ENCODE measurements at regions not wholly inside any gene's neighbourhood (a gene's known extent, or its start where the extent isn't known, plus 50 kb on each side); places are given as distances from the start of the nearest gene placed in this dataset.

DNA sequence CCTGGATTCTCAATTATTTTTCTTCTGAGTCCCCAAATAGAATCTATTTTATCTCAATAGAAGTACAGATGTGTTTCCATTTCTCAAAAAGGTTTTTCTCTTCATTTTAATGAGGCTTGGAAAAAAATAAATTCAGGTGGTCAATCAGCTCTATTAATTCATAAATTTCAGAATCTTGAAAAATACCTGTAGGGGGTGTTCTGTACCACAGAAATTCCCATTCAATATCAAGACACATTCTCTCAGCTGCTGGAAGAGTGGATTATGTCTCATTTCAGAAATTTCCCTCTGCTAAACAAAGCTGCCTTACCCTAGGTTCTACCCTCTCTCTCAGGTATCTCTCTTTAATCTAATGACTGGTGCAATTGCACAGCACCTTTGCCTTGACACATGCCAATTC, 1121.2 kb downstream of the SI start:
- Histone ChIP-seq H3K4me3 (replicated peaks in 1 of 3; ENCODE audit: low read depth in 2 of 3, low read length in 3 of 3) (no peak overlapping the region), H3K9me3 (replicated peaks in 1 of 2; ENCODE audit: control insufficient read depth in 1 of 2, insufficient read depth in 1 of 2, low read length in 2 of 2) (no peaks in the 10 kb centered on the region), H3K9ac (ENCODE audit: insufficient read depth, low read length, poor library complexity, severe bottlenecking) (no peak overlapping the region), H3K4me1 (ENCODE audit: control insufficient read depth in 1 of 2, insufficient read depth in 2 of 2, low read length in 2 of 2) (no peaks in the 10 kb centered on the region), H2AFZ (ENCODE audit: insufficient read depth, low read depth, low read length, poor library complexity, severe bottlenecking) (no peak overlapping the region), H3K4me2 (replicated peaks; ENCODE audit: extremely low read depth, low read length, poor library complexity, severe bottlenecking) (no peak overlapping the region), H3K27ac (ENCODE audit: low read depth in 1 of 2, low read length in 2 of 2) (no peak overlapping the region), H3K36me3 (replicated peaks in 1 of 2; ENCODE audit: control insufficient read depth in 1 of 2, insufficient read depth in 2 of 2, low read length in 2 of 2) (no peaks in the 10 kb centered on the region), H4K20me1 (ENCODE audit: insufficient read depth, low read length) (no peaks in the 10 kb centered on the region), H3K27me3 (ENCODE audit: control insufficient read depth in 2 of 2, insufficient read depth in 2 of 2, low read length in 2 of 2) (no peaks in the 10 kb centered on the region), H3K79me2 (ENCODE audit: insufficient read depth, low read length) (no peaks in the 10 kb centered on the region)
- intact Hi-C loops (cut with micrococcal nuclease): no loop called here
- Mint-ChIP-seq H3K27me3 (ENCODE audit: low read depth in 3 of 3) (no peaks in the 10 kb centered on the region), H3K36me3 (no peaks in the 10 kb centered on the region), H3K4me3 (no peak overlapping the region), H3K4me1 (no peaks in the 10 kb centered on the region), H3K27ac (no peak overlapping the region), H3K9me3 (peaks cover 0 to 7% (median 0%) of the 10 kb centered on the region in 7 donors)
- TF ChIP-seq, protein P1, sequence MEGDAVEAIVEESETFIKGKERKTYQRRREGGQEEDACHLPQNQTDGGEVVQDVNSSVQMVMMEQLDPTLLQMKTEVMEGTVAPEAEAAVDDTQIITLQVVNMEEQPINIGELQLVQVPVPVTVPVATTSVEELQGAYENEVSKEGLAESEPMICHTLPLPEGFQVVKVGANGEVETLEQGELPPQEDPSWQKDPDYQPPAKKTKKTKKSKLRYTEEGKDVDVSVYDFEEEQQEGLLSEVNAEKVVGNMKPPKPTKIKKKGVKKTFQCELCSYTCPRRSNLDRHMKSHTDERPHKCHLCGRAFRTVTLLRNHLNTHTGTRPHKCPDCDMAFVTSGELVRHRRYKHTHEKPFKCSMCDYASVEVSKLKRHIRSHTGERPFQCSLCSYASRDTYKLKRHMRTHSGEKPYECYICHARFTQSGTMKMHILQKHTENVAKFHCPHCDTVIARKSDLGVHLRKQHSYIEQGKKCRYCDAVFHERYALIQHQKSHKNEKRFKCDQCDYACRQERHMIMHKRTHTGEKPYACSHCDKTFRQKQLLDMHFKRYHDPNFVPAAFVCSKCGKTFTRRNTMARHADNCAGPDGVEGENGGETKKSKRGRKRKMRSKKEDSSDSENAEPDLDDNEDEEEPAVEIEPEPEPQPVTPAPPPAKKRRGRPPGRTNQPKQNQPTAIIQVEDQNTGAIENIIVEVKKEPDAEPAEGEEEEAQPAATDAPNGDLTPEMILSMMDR (IDR thresholded peaks at IDR 0.05): no peak
- DNase-seq: no peak

DNA sequence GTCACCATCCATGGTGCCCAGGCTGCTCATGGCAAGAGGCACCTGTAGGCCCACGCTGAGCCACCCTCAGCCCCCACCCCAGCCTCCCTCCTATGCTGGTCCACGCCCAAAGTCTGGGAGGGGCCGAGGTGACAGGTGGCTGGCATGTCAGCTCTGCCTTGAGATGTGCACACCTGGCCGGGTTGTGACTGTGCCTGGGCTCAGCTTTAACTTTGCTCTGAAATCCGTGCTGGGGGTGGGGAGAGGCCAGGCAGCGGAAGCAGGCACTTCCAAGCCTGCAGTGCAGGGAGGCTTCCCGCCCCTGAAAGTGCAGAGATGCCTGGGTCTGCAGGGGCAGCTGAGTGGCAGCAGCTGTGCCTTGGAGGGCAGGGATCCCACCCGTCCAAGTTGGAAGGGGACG, 1124.8 kb downstream of the SI start:
- Mint-ChIP-seq H3K4me3 (no peak overlapping the region), H3K9me3 (no peaks in the 10 kb centered on the region), H3K4me1 (no peaks in the 10 kb centered on the region), H3K27ac (no peak overlapping the region), H3K36me3 (no peaks in the 10 kb centered on the region), H3K27me3 (ENCODE audit: low read depth in 3 of 3) (no peaks in the 10 kb centered on the region)
- no peaks in the 10 kb centered on the region for H3K4me1 ChIP-seq (ENCODE audit: control insufficient read depth in 1 of 2, insufficient read depth in 2 of 2, low read length in 2 of 2)
- no peaks in the 10 kb centered on the region for H3K36me3 ChIP-seq (replicated peaks in 1 of 2; ENCODE audit: control insufficient read depth in 1 of 2, insufficient read depth in 2 of 2, low read length in 2 of 2)
- intact Hi-C loops (cut with micrococcal nuclease): no loop called here
- H2AFZ ChIP-seq (ENCODE audit: insufficient read depth, low read depth, low read length, poor library complexity, severe bottlenecking): no peak overlapping the region
- DNase-seq: no peak
- no peaks in the 10 kb centered on the region for H3K79me2 ChIP-seq (ENCODE audit: insufficient read depth, low read length)
- H3K4me2 ChIP-seq (replicated peaks; ENCODE audit: extremely low read depth, low read length, poor library complexity, severe bottlenecking): no peak overlapping the region
- H3K9me3 ChIP-seq (replicated peaks in 1 of 2; ENCODE audit: control insufficient read depth in 1 of 2, insufficient read depth in 1 of 2, low read length in 2 of 2): no peaks in the 10 kb centered on the region
- H3K27ac ChIP-seq (ENCODE audit: low read depth in 1 of 2, low read length in 2 of 2): no peak overlapping the region
- H3K27me3 ChIP-seq (ENCODE audit: control insufficient read depth in 2 of 2, insufficient read depth in 2 of 2, low read length in 2 of 2): no peaks in the 10 kb centered on the region
- H3K9ac ChIP-seq (ENCODE audit: insufficient read depth, low read length, poor library complexity, severe bottlenecking): no peak overlapping the region
- no peak overlapping the region for H3K4me3 ChIP-seq (replicated peaks in 1 of 3; ENCODE audit: low read depth in 2 of 3, low read length in 3 of 3)
- 87% methylated on average over 9 of the region's 9 CpGs for whole genome bisulfite sequencing (ENCODE audit: insufficient coverage)
- H4K20me1 ChIP-seq (ENCODE audit: insufficient read depth, low read length): no peaks in the 10 kb centered on the region
- TF ChIP-seq, protein P1 (IDR thresholded peaks at IDR 0.05): no peak

Data from CD14-positive monocyte (primary cell).